Peyer's patch (tissue), 4 donors: ENCODE measurements at regions not wholly inside any gene's neighbourhood (a gene's known extent, or its start where the extent isn't known, plus 50 kb on each side); places are given as distances from the start of the nearest gene placed in this dataset.

ENCODE experiments used
- CTCF ChIP-seq, 6 experiments: fragments of 450-650 bp in 4 of 6; fragments of 200-600 bp in 2 of 6; sonication (generic) in 1 of 6; IDR thresholded peaks; one replicate each; pipeline ENCODE4 v1.5.1; 2017 to 2019; ENCODE audit warnings: antibody characterized with exemption in 6 of 6, mild to moderate bottlenecking in 3 of 6, moderate library complexity in 1 of 6
- POLR2A ChIP-seq, 2 donors: fragments of 450-650 bp; IDR thresholded peaks; one replicate each; pipeline ENCODE4 v1.5.1; 2017; ENCODE audit warnings: antibody characterized with exemption in 2 of 2, mild to moderate bottlenecking in 2 of 2, moderate library complexity in 2 of 2

- no peak for TF ChIP-seq CTCF (IDR thresholded peaks at IDR 0.05)
- TF ChIP-seq POLR2A (IDR thresholded peaks at IDR 0.05), result no peak
Observed at GRCh38 chr4:128735714-128736113, 73.8 kb upstream of the JADE1 start.
